ENCODE measurements at regions not wholly inside any gene's neighbourhood (a gene's known extent, or its start where the extent isn't known, plus 50 kb on each side); places are given as distances from the start of the nearest gene placed in this dataset.

DNA sequence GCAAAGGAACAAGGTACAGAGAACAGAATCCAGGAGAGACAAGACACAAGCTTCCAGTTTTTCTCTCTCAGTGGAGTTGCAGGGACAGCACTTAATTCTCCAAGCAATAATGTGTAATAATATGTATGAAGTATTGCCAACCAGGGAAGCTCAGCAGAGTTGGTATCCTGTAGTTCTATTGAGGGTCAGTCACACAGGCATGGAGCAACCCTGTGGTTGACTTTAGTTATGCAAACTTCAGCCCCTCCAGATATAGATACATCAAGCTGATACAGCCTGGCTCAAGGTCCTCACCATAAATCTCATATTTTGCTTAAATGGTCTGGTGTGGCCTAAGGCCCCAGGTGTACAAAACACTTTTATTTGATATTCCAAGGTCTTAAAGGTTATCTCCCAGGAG, 248.6 kb upstream of the EPHA5 start:
- TF ChIP-seq, protein P1, sequence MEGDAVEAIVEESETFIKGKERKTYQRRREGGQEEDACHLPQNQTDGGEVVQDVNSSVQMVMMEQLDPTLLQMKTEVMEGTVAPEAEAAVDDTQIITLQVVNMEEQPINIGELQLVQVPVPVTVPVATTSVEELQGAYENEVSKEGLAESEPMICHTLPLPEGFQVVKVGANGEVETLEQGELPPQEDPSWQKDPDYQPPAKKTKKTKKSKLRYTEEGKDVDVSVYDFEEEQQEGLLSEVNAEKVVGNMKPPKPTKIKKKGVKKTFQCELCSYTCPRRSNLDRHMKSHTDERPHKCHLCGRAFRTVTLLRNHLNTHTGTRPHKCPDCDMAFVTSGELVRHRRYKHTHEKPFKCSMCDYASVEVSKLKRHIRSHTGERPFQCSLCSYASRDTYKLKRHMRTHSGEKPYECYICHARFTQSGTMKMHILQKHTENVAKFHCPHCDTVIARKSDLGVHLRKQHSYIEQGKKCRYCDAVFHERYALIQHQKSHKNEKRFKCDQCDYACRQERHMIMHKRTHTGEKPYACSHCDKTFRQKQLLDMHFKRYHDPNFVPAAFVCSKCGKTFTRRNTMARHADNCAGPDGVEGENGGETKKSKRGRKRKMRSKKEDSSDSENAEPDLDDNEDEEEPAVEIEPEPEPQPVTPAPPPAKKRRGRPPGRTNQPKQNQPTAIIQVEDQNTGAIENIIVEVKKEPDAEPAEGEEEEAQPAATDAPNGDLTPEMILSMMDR (conservative IDR thresholded peaks at IDR 0.05; ENCODE audit: low read length), result no peak
- no peak for TF ChIP-seq EZH2phosphoT487 (IDR thresholded peaks at IDR 0.05; ENCODE audit: borderline replicate concordance)
